PC-9 (cell line): ENCODE measurements at regions not wholly inside any gene's neighbourhood (a gene's known extent, or its start where the extent isn't known, plus 50 kb on each side); places are given as distances from the start of the nearest gene placed in this dataset.
"Not testable (repeated sequence)": the region's sequence is repeated elsewhere in the genome, so short reads cannot be mapped to it uniquely, and the experiment has no call there.

Experiments used
- EZH2 ChIP-seq: fragments of 200-600 bp; sonication (generic); IDR thresholded peaks from 2 replicates; pipeline ENCODE4 v1.8.0; 2017; ENCODE audit warnings: antibody characterized with exemption, low read depth
- TF ChIP-seq, protein P1 (sequence below): fragments of 200-600 bp; sonication (generic); conservative IDR thresholded peaks from 2 replicates; pipeline ENCODE4 v1.6.1; 2017; ENCODE audit warnings: mixed run types, antibody characterized with exemption, mild to moderate bottlenecking, moderate library complexity

DNA sequence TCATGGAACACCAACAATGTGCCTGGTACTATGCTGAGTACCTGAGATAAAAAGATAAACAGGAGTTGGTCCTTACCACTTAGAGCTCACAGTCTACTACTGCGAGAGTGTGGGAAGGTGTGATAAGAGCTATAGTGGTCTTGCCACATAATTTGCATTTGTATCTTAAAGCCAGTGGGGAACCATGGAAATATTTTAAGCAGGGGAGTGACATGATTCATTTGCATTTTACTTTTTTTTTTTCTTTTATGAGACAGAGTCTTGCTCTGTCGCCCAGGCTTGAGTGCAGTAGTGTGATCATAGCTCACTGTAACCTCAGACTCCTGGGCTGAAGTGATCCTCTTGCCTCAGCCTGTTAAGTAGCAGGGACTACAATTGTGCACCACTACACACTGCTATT lies 54.2 kb upstream of the FAM72C start:
- TF ChIP-seq, protein P1, sequence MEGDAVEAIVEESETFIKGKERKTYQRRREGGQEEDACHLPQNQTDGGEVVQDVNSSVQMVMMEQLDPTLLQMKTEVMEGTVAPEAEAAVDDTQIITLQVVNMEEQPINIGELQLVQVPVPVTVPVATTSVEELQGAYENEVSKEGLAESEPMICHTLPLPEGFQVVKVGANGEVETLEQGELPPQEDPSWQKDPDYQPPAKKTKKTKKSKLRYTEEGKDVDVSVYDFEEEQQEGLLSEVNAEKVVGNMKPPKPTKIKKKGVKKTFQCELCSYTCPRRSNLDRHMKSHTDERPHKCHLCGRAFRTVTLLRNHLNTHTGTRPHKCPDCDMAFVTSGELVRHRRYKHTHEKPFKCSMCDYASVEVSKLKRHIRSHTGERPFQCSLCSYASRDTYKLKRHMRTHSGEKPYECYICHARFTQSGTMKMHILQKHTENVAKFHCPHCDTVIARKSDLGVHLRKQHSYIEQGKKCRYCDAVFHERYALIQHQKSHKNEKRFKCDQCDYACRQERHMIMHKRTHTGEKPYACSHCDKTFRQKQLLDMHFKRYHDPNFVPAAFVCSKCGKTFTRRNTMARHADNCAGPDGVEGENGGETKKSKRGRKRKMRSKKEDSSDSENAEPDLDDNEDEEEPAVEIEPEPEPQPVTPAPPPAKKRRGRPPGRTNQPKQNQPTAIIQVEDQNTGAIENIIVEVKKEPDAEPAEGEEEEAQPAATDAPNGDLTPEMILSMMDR = not testable (repeated sequence)
- TF ChIP-seq EZH2 = not testable (repeated sequence)
